ENCODE measurements at regions not wholly inside any gene's neighbourhood (a gene's known extent, or its start where the extent isn't known, plus 50 kb on each side); places are given as distances from the start of the nearest gene placed in this dataset.

DNA sequence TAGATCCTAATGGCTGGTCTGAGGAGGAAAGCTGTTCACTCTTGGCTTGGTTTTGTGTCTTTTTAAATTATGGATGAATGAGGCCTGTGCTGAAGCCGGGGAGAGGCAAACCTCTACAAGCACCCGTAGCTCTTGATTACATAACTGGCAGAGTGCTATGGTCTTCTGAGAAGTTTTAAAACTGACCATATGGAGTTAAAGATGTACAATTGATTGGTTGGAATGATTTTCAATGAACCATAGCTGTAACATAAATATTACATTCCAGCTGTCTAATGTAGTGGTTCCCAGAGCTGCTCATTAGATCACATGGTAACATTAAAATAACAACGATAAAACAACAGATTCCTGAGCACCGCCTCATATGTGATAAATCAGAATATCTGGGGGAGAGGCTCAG, 71.1 kb upstream of the MAP4K3 start:
- H3K9me3 Mint-ChIP-seq, result no peaks in the 10 kb centered on the region
- DNase-seq, result no peak
- H3K36me3 Mint-ChIP-seq, result no peaks in the 10 kb centered on the region
- no peak overlapping the region for H3K27ac Mint-ChIP-seq
- peaks cover 4% of the 10 kb centered on the region for H3K27me3 Mint-ChIP-seq
- peaks cover 16% of the 10 kb centered on the region for H3K4me1 Mint-ChIP-seq
- no peak overlapping the region for H3K4me3 Mint-ChIP-seq

DNA sequence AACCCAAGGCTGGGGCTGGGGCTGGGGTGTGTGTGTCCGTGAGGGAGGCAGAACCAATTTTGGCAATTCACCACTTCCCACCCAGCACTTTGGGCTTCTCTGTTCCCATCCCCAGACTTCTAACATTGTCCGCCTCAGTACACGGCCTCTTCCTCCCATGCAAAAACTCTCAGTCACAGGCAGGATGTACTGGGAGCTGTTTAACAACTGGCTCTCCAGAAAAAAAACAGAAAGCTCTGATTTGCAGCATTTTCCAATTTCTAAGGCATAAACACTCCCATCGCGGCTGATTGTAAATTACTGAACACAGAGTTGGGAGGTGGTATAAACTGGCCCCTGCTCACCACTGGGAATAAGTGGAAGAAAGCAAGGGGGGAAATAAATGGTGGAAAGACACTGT, 73.1 kb upstream of the MAP4K3 start:
- H3K36me3 Mint-ChIP-seq, result peaks cover 2% of the 10 kb centered on the region
- no peaks in the 10 kb centered on the region for H3K27me3 Mint-ChIP-seq
- H3K4me1 Mint-ChIP-seq, result peaks cover 29% of the 10 kb centered on the region
- no peak overlapping the region for H3K4me3 Mint-ChIP-seq
- DNase-seq, result no peak
- H3K27ac Mint-ChIP-seq, result no peak overlapping the region
- H3K9me3 Mint-ChIP-seq, result no peaks in the 10 kb centered on the region

- Mint-ChIP-seq H3K27ac (no peak overlapping the region), H3K9me3 (no peaks in the 10 kb centered on the region), H3K4me3 (no peak overlapping the region), H3K27me3 (no peaks in the 10 kb centered on the region), H3K36me3 (peaks cover 2% of the 10 kb centered on the region), H3K4me1 (peaks cover 34% of the 10 kb centered on the region)
- DNase-seq, result no peak
Observed at GRCh38 chr2:39511219-39511604, 74.1 kb upstream of the MAP4K3 start.

DNA sequence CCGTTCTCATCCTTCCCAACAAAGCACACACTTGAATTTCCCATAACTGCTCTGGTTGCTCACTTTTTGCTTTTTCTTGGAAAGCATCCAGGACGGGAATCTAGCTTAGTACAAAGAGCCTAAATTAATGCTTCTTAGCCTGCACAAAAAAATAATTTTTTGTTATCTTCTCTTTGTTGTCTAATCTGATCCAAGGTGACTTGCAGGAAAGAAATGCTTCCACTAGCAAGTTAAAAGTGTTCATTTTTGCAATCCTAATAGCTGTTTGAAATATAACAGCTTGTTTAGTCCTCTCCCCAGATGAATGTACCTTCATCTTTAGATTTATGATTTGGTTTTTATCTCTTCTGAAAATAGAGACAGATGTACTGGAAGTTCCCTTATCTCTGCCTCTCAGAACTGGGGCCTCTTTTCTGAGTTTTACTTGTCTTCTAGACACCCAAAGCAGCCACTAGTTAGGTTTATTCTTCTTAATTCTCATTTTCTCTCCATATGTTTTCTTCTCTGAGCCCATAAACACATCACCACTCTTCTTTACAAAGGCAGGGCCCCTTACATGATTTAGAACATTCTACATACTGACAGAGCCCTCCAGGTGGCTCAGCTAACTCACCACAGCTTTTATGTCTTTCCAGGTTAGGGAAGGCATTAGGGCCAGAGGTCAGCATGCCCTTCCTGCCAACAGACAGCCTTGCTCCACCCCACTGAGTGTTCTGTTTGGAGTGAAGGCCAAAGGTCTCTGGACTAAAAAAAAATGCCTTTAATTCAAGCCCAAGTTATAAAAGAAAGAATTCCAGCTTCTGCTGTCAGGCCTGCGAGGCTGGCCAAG, 74.7 kb upstream of the MAP4K3 start:
- DNase-seq, result no peak
- H3K4me1 Mint-ChIP-seq, result peaks cover 36% of the 10 kb centered on the region

DNA sequence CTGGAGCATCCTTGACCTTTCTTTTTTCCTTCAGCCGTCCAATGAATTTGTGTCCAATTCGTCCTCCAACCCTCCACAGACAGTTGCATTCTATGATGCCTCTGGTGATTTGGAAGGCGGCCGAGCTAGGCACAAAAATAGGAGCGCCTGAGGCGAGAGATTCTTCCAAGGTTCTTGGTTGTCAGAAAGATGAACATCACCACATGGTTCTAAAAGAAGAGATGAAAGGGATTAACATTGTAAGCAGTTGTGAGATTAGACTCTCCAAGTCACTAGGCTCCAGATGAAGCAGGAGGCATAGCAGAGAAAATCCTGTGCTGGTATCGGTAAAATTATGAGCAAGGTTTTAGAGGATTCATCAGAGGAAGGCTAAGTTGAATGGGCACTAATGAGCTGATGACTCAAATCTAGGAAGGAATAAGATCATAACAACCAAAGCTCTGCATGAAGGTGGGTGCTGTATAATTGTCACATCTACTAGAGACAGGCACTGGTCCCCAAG, 75.4 kb upstream of the MAP4K3 start:
- Mint-ChIP-seq H3K36me3 (peaks cover 2% of the 10 kb centered on the region), H3K4me1 (peaks cover 36% of the 10 kb centered on the region), H3K4me3 (no peak overlapping the region), H3K27ac (peak overlapping the region; percentile 18), H3K9me3 (no peaks in the 10 kb centered on the region), H3K27me3 (no peaks in the 10 kb centered on the region)
- no peak for DNase-seq

More for the DNA sequence above, 74.7 kb upstream of the MAP4K3 start:
- H3K36me3 Mint-ChIP-seq, result peaks cover 2% of the 10 kb centered on the region
- peak overlapping the region; percentile 55 for H3K27ac Mint-ChIP-seq
- no peaks in the 10 kb centered on the region for H3K27me3 Mint-ChIP-seq
- H3K4me3 Mint-ChIP-seq, result no peak overlapping the region
- no peaks in the 10 kb centered on the region for H3K9me3 Mint-ChIP-seq

- DNase-seq, result no peak
- Mint-ChIP-seq H3K27ac (peak overlapping the region; percentile 68), H3K27me3 (no peaks in the 10 kb centered on the region), H3K9me3 (no peaks in the 10 kb centered on the region), H3K36me3 (peaks cover 2% of the 10 kb centered on the region), H3K4me3 (no peak overlapping the region), H3K4me1 (peaks cover 36% of the 10 kb centered on the region)
Observed at GRCh38 chr2:39512941-39513340, 75.9 kb upstream of the MAP4K3 start.

GRCh38 chr2:39513641-39514094, 76.6 kb upstream of the MAP4K3 start:
- Mint-ChIP-seq H3K9me3 (no peaks in the 10 kb centered on the region), H3K27me3 (no peaks in the 10 kb centered on the region), H3K4me1 (peaks cover 36% of the 10 kb centered on the region), H3K36me3 (peaks cover 2% of the 10 kb centered on the region), H3K27ac (peak overlapping the region; percentile 68), H3K4me3 (no peak overlapping the region)
- peak; percentile 71 for DNase-seq

DNA sequence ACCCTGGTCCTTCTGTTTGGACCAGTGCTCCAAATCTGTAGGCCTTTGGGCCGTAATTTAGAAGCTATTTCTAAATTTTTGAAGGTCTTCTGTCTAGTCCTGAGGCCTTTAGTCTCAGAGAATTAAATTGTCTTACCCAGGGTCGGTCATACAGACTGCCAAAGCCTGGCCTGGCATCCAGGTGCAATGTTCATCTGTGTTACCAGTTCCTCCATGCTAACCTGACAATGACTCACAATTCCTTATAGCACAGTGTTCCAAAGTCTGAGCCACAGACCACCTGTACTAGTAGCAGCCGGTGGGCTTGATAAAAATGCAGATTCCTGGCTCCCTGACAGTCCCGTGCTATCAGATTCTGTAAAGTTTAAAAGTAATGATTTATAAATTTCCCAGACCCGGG, 77.7 kb upstream of the MAP4K3 start:
- Mint-ChIP-seq H3K27ac (no peak overlapping the region), H3K9me3 (no peaks in the 10 kb centered on the region)

DNA sequence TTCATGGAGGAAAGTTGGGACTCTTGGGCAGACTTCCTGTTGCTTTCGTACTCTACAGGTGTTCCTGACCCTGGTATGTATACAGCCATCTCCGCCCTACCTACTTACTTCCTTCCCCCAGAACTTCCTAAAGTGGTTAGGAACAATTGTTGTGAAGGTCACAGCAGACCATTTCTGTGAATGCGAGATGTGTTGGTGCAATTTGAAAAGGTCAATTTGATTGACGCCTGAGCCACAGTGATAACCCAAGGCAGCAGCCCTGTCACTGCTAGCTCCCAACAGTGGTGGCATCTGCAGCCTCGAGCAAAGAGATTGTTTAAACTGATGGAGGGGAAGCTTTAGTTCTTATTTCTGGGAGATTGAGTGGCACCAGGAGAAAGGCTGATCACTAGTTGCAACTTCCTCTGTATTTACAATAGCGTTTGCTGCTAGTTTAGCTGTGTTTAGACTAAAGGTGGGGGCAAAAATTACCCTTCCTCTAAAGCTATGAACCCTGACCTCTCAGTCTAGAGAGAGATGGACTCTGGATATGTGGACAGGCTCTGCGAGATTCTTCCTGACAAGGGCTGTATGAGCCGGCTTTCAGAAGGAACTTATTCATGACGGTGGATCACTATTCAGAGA, 78.3 kb upstream of the MAP4K3 start:
- H3K36me3 Mint-ChIP-seq, result peaks cover 4% of the 10 kb centered on the region
- H3K4me3 Mint-ChIP-seq, result no peak overlapping the region
- no peaks in the 10 kb centered on the region for H3K27me3 Mint-ChIP-seq
- no peaks in the 10 kb centered on the region for H3K9me3 Mint-ChIP-seq
- peaks cover 36% of the 10 kb centered on the region for H3K4me1 Mint-ChIP-seq
- H3K27ac Mint-ChIP-seq, result peak overlapping the region; percentile 16
- DNase-seq, result no peak

More for the DNA sequence above, 77.7 kb upstream of the MAP4K3 start:
- Mint-ChIP-seq H3K4me1 (peaks cover 36% of the 10 kb centered on the region), H3K27me3 (no peaks in the 10 kb centered on the region), H3K36me3 (peaks cover 4% of the 10 kb centered on the region), H3K4me3 (no peak overlapping the region)
- DNase-seq, result no peak

DNA sequence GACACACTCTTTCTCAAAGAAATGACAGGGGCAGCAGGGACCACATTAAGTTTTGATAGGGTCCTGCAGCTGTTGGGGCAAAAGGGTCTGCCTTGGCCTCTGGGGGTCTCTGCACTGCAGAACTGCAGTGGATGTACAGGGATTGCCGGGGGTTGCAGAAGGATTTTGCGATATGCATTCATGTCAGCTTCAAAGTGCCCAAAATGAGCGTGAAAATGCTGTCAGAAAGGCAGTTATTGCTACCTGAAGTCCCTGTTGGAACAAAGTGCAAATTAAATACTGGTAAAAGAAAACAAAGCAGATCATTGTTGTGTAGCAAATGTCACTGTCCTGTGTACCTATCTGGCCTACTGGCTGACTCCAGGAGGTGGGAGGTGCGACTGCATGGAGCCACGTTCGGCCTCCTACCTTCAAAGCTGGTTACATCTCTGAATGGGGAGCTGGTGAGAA, 78.8 kb upstream of the MAP4K3 start:
- H3K4me1 Mint-ChIP-seq, result peaks cover 36% of the 10 kb centered on the region
- H3K9me3 Mint-ChIP-seq, result no peaks in the 10 kb centered on the region
- no peak for DNase-seq
- H3K27ac Mint-ChIP-seq, result no peak overlapping the region
- H3K4me3 Mint-ChIP-seq, result no peak overlapping the region
- no peaks in the 10 kb centered on the region for H3K27me3 Mint-ChIP-seq
- H3K36me3 Mint-ChIP-seq, result peaks cover 4% of the 10 kb centered on the region

GRCh38 chr2:39516347-39517101, 79.4 kb upstream of the MAP4K3 start:
- Mint-ChIP-seq H3K4me3 (no peak overlapping the region), H3K9me3 (no peaks in the 10 kb centered on the region), H3K36me3 (peaks cover 9% of the 10 kb centered on the region), H3K4me1 (peaks cover 35% of the 10 kb centered on the region), H3K27ac (no peak overlapping the region), H3K27me3 (no peaks in the 10 kb centered on the region)
- no peak for DNase-seq

GRCh38 chr2:39517102-39517436, 80.0 kb upstream of the MAP4K3 start:
- Mint-ChIP-seq H3K9me3 (peaks cover under 1% of the 10 kb centered on the region), H3K27ac (no peak overlapping the region), H3K27me3 (no peaks in the 10 kb centered on the region), H3K4me3 (no peak overlapping the region), H3K4me1 (peaks cover 30% of the 10 kb centered on the region), H3K36me3 (peaks cover 11% of the 10 kb centered on the region)
- no peak for DNase-seq

DNA sequence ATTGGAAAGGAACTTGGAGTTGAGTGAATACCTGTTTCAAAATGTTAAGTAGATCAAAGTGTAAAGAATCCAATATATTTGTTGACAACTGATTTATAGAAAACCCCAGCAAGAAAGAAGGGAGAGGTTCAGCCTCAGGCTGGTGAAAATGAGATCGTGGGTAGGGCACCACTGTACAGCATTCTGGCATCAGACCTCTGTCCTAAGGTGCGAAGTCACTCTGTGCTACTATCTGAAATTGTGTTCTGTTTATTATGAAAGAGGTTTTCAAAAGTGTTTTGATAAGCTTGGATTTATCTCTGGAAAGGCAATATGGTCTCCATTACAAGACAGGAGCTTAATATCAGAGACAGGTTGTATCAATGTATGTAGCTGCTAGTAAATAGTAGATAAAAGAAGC, 80.5 kb upstream of the MAP4K3 start:
- Mint-ChIP-seq H3K9me3 (peaks cover 3% of the 10 kb centered on the region), H3K27me3 (no peaks in the 10 kb centered on the region), H3K4me1 (peaks cover 26% of the 10 kb centered on the region), H3K36me3 (peaks cover 14% of the 10 kb centered on the region), H3K27ac (no peak overlapping the region), H3K4me3 (no peak overlapping the region)
- no peak for DNase-seq

DNA sequence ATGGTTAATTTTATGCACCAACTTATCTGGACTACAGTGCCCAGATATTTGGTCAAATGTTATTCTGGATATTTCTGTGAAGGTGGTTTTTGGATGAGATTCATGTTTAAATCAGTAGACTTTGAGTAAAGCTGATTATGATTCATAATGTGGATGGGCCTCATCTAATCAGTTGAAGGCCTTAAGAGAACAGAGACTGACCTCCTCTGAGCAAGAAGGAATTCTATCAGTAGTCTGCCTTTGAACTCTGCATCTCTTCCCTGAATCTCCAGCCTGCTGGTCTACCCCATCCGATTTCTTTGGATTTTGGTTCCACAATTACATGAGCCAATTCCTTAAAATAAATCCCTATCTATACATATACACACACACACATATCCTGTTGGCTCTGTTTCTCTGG, 82.8 kb upstream of the MAP4K3 start:
- H3K36me3 Mint-ChIP-seq, result peaks cover 13% of the 10 kb centered on the region
- H3K27ac Mint-ChIP-seq, result no peak overlapping the region
- no peak overlapping the region for H3K4me3 Mint-ChIP-seq
- H3K4me1 Mint-ChIP-seq, result peaks cover 8% of the 10 kb centered on the region
- peaks cover 3% of the 10 kb centered on the region for H3K9me3 Mint-ChIP-seq
- H3K27me3 Mint-ChIP-seq, result no peaks in the 10 kb centered on the region
- DNase-seq, result no peak

DNA sequence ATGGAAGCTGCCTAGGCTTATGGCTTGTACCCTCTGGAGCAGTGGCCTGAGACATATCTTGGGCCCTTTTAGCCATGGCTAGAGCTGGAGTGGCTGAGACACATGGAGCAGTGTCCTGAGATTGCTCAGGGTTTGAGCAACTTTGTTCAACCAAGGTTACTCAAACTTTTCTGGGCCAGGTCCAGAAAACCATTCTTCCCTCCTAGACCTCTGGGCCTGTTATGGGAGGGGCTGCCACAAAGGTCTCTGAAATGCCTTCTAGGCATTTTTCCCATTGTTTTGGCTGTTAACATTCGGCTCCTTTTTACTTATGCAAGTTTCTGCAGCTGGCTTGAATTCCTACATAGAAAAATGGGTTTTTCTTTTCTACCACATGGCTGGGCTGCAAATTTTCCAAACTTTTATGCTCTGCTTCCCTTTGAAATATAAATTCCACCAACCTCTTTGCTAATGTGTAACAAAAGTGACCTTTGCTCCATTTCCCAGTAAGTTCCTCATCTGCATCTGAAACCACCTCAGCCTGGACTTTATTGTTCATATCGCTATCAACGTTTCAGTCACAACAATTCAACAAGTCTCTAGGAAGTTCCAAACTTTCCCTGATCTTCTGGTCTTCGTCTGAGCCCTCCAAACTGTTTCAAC, 84.9 kb upstream of the MAP4K3 start:
- peaks cover 3% of the 10 kb centered on the region for H3K9me3 Mint-ChIP-seq

More for the DNA sequence above, 84.9 kb upstream of the MAP4K3 start:
- Mint-ChIP-seq H3K27me3 (no peaks in the 10 kb centered on the region), H3K4me1 (no peaks in the 10 kb centered on the region), H3K4me3 (no peak overlapping the region), H3K36me3 (peaks cover 13% of the 10 kb centered on the region), H3K27ac (no peak overlapping the region)
- no peak for DNase-seq

All from activated naive CD8-positive, alpha-beta T cell treated with anti-CD3 and anti-CD28 coated beads for 36 hours (primary cell).